ENCODE measurements at regions not wholly inside any gene's neighbourhood (a gene's known extent, or its start where the extent isn't known, plus 50 kb on each side); places are given as distances from the start of the nearest gene placed in this dataset.
"Not testable (repeated sequence)": the region's sequence is repeated elsewhere in the genome, so short reads cannot be mapped to it uniquely, and the experiment has no call there.

DNA sequence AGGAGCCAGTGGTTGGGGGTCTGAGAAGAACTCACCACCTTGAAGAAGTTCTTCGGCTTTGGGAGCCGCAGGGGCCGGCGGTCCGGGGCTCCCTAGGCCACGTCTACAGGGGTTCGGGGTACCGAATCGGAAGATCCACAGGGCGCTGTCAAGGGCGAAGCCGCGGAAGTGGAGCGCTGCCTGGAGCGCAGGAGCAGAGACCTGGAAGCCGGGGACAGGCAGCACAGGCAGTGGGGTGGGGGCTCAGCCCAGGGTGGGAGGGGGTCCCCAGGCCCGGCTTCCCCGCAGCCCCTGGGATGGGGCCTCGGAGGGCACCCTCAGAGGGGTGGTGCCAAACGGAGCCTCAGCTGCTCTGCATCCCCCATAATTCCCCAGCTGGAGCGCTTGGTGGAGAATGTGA, 93.5 kb upstream of the THOC3 start:
- H3K27ac ChIP-seq (ENCODE audit: extremely low read depth, low read depth, low read length); FAIRE-seq; ATAC-seq; H3K4me3 ChIP-seq; H4K20me1 ChIP-seq (replicated peaks; ENCODE audit: control insufficient read depth, insufficient read depth, low read length); H3K9me3 ChIP-seq (replicated peaks; ENCODE audit: control insufficient read depth, insufficient read depth, low read depth, low read length); DNase-seq (ENCODE audit: extremely low read depth in 1 of 4, low spot score in 3 of 4); H3K4me2 ChIP-seq (ENCODE audit: insufficient read depth, low read length); H3K4me1 ChIP-seq (replicated peaks in 1 of 2; ENCODE audit: control insufficient read depth in 2 of 2, insufficient read depth in 2 of 2, low read length in 2 of 2); H3K36me3 ChIP-seq (ENCODE audit: control insufficient read depth, insufficient read depth, low read length); H3K27me3 ChIP-seq (ENCODE audit: control insufficient read depth in 2 of 2, insufficient read depth in 2 of 2, low read length in 2 of 2); H3K9ac ChIP-seq (ENCODE audit: insufficient read depth in 1 of 2, low read depth in 2 of 2, low read length in 2 of 2); CTCF ChIA-PET (ENCODE audit: low intra/inter-chr PET ratio); BruUV-seq (replicated peaks); POLR2A ChIA-PET; H3K9me1 ChIP-seq (ENCODE audit: control insufficient read depth, insufficient read depth, low read length); H2AFZ ChIP-seq (ENCODE audit: low read depth, low read length); H3K79me2 ChIP-seq (ENCODE audit: control insufficient read depth, insufficient read depth, low read length); intact Hi-C loops (cut with micrococcal nuclease): not testable (repeated sequence)
- no CpG with 5 or more reads among the region's 21 CpGs for WGBS (ENCODE audit: insufficient coverage, low coverage, missing lambda C conversion rate)
- in situ Hi-C loops (cut with MboI), result loop anchor here (10.0 kb wide), 1 partner anchor 1933 kb away; the partner anchor contains the start of gene PROP1

DNA sequence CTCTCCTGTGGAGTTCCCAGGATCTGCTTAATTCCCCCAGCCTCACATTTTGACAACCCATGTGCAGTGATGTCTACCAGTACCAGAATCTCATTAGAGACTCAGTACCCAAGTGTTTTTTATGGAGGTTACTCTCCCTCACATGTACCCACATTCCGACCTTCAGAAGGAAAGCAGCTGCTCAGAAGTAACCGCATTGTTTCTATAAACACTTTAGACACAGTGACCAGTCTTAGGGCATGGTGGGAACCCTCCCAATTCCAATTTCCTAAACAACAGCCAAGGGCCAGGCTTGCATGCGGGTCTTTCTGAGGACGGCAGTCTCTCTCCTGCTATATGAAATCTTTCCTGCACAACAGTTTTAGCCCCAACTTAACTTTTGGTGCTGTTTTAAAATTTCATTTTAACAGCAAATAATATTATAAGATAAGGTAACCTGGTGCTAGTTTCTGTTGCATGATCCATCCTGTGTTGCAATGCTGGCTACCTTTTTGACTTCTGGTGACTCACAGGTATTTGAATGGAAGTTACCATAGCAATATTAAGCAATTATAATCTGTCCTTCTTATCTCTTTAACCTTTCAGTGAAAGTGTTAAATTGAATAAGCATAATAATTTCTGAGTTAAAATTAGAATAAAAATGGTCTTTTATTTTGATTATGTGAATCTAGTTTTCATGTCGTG, 98.3 kb upstream of the THOC3 start:
- H3K4me3 ChIP-seq; H3K4me1 ChIP-seq (replicated peaks in 1 of 2; ENCODE audit: control insufficient read depth in 2 of 2, insufficient read depth in 2 of 2, low read length in 2 of 2); H3K9me3 ChIP-seq (replicated peaks; ENCODE audit: control insufficient read depth, insufficient read depth, low read depth, low read length); H3K36me3 ChIP-seq (ENCODE audit: control insufficient read depth, insufficient read depth, low read length); H2AFZ ChIP-seq (ENCODE audit: low read depth, low read length); H3K4me2 ChIP-seq (ENCODE audit: insufficient read depth, low read length); ATAC-seq; H3K9ac ChIP-seq (ENCODE audit: insufficient read depth in 1 of 2, low read depth in 2 of 2, low read length in 2 of 2); H3K79me2 ChIP-seq (ENCODE audit: control insufficient read depth, insufficient read depth, low read length); FAIRE-seq; CTCF ChIA-PET (ENCODE audit: low intra/inter-chr PET ratio); BruUV-seq (replicated peaks); DNase-seq (ENCODE audit: extremely low read depth in 1 of 4, low spot score in 3 of 4); H3K9me1 ChIP-seq (ENCODE audit: control insufficient read depth, insufficient read depth, low read length); H3K27ac ChIP-seq (ENCODE audit: extremely low read depth, low read depth, low read length); H3K27me3 ChIP-seq (ENCODE audit: control insufficient read depth in 2 of 2, insufficient read depth in 2 of 2, low read length in 2 of 2); POLR2A ChIA-PET; intact Hi-C loops (cut with micrococcal nuclease); H4K20me1 ChIP-seq (replicated peaks; ENCODE audit: control insufficient read depth, insufficient read depth, low read length): not testable (repeated sequence)
- 0% methylated on average over 1 of the region's 5 CpGs for WGBS (ENCODE audit: insufficient coverage, low coverage, missing lambda C conversion rate)
- in situ Hi-C loops (cut with MboI), result loop anchor here (10.0 kb wide), 1 partner anchor 1928 kb away; the partner anchor contains the start of gene PROP1

DNA sequence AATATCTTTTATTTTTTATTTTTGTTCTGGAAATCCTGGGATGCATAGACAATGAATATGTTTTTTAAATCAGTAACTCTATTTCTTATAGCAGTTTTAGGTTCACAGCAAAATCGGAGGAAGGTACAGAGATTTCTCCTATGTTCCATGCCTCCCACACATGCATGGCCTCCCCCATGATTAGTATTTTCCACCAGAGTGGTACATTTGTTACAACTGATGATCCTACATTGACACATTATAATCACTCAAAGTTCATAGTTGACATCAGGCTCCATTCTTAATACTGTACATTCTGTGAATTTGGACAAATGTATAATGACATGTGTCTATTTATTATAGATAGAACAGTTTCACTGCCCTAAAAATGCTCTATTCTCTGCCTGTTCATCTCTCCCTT, 99.0 kb upstream of the THOC3 start:
- H3K9me3 ChIP-seq (replicated peaks; ENCODE audit: control insufficient read depth, insufficient read depth, low read depth, low read length); DNase-seq (ENCODE audit: extremely low read depth in 1 of 4, low spot score in 3 of 4); H3K9ac ChIP-seq (ENCODE audit: insufficient read depth in 1 of 2, low read depth in 2 of 2, low read length in 2 of 2); ATAC-seq; H3K9me1 ChIP-seq (ENCODE audit: control insufficient read depth, insufficient read depth, low read length); H3K4me3 ChIP-seq; H3K36me3 ChIP-seq (ENCODE audit: control insufficient read depth, insufficient read depth, low read length); H3K4me1 ChIP-seq (replicated peaks in 1 of 2; ENCODE audit: control insufficient read depth in 2 of 2, insufficient read depth in 2 of 2, low read length in 2 of 2); BruUV-seq (replicated peaks); H3K27ac ChIP-seq (ENCODE audit: extremely low read depth, low read depth, low read length); H3K4me2 ChIP-seq (ENCODE audit: insufficient read depth, low read length); POLR2A ChIA-PET; intact Hi-C loops (cut with micrococcal nuclease); H3K79me2 ChIP-seq (ENCODE audit: control insufficient read depth, insufficient read depth, low read length); FAIRE-seq; H4K20me1 ChIP-seq (replicated peaks; ENCODE audit: control insufficient read depth, insufficient read depth, low read length); H2AFZ ChIP-seq (ENCODE audit: low read depth, low read length); CTCF ChIA-PET (ENCODE audit: low intra/inter-chr PET ratio); H3K27me3 ChIP-seq (ENCODE audit: control insufficient read depth in 2 of 2, insufficient read depth in 2 of 2, low read length in 2 of 2): not testable (repeated sequence)
- in situ Hi-C loops (cut with MboI), result loop anchor here (10.0 kb wide), 1 partner anchor 1928 kb away; the partner anchor contains the start of gene PROP1
- 0% methylated on average over 1 of the region's 1 CpG for WGBS (ENCODE audit: insufficient coverage, low coverage, missing lambda C conversion rate)

DNA sequence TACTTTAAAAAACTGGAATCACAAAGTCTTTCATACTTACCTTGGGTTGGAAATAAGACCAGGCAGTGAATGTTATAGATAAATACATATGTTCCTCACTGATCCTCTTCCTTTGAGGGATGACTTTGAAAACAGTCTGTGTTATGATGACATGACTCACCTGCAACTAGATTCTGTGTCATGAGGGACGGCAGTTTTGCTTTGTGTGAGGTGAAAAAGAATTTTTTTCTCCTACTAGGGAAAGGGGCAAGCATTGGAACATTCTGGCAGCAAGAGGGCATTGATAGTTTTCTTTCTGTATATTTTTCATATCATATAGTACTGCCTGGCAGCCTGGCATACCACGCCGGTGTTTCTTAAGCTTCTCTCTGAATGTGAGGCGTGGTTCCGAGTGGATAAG, 99.8 kb upstream of the THOC3 start:
- H2AFZ ChIP-seq (ENCODE audit: low read depth, low read length); intact Hi-C loops (cut with micrococcal nuclease); H3K36me3 ChIP-seq (ENCODE audit: control insufficient read depth, insufficient read depth, low read length); H3K4me2 ChIP-seq (ENCODE audit: insufficient read depth, low read length); CTCF ChIA-PET (ENCODE audit: low intra/inter-chr PET ratio); FAIRE-seq; H3K27me3 ChIP-seq (ENCODE audit: control insufficient read depth in 2 of 2, insufficient read depth in 2 of 2, low read length in 2 of 2); H3K4me1 ChIP-seq (replicated peaks in 1 of 2; ENCODE audit: control insufficient read depth in 2 of 2, insufficient read depth in 2 of 2, low read length in 2 of 2); H3K4me3 ChIP-seq; ATAC-seq; H4K20me1 ChIP-seq (replicated peaks; ENCODE audit: control insufficient read depth, insufficient read depth, low read length); H3K79me2 ChIP-seq (ENCODE audit: control insufficient read depth, insufficient read depth, low read length); H3K9me3 ChIP-seq (replicated peaks; ENCODE audit: control insufficient read depth, insufficient read depth, low read depth, low read length); POLR2A ChIA-PET; H3K9ac ChIP-seq (ENCODE audit: insufficient read depth in 1 of 2, low read depth in 2 of 2, low read length in 2 of 2); H3K9me1 ChIP-seq (ENCODE audit: control insufficient read depth, insufficient read depth, low read length); BruUV-seq (replicated peaks); H3K27ac ChIP-seq (ENCODE audit: extremely low read depth, low read depth, low read length); DNase-seq (ENCODE audit: extremely low read depth in 1 of 4, low spot score in 3 of 4): not testable (repeated sequence)
- WGBS (ENCODE audit: insufficient coverage, low coverage, missing lambda C conversion rate), result 0% methylated on average over 5 of the region's 5 CpGs
- in situ Hi-C loops (cut with MboI), result loop anchor here (10.0 kb wide), 1 partner anchor 1927 kb away; the partner anchor contains the start of gene PROP1
